ENCODE measurements at regions not wholly inside any gene's neighbourhood (a gene's known extent, or its start where the extent isn't known, plus 50 kb on each side); places are given as distances from the start of the nearest gene placed in this dataset.
"Not testable (repeated sequence)": the region's sequence is repeated elsewhere in the genome, so short reads cannot be mapped to it uniquely, and the experiment has no call there.

DNA sequence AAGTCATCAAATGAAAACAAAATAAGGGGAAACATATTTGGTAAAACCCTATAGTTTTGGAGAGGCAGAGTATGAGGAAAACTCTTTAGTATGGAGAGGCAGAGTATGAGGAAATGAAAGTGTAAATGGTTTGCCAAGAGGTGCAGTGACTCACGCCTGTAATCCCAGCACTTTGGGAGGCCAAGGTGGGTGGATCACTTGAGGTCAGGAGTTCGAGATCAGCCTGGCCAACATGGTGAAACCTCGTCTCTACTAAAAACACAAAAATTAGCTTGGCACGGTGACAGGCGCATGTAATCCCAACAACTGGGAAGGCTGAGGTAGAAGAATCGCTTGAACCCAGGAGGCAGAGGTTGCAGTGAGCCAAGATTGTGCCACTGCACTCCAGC is 228.2 kb upstream of the RREB1 start:
- TF ChIP-seq POLR2A, CTCF (IDR thresholded peaks at IDR 0.05): not testable (repeated sequence)

All from esophagus squamous epithelium (tissue), 4 donors.